ENCODE measurements at regions not wholly inside any gene's neighbourhood (a gene's known extent, or its start where the extent isn't known, plus 50 kb on each side); places are given as distances from the start of the nearest gene placed in this dataset.
"Not testable (repeated sequence)": the region's sequence is repeated elsewhere in the genome, so short reads cannot be mapped to it uniquely, and the experiment has no call there.

DNA sequence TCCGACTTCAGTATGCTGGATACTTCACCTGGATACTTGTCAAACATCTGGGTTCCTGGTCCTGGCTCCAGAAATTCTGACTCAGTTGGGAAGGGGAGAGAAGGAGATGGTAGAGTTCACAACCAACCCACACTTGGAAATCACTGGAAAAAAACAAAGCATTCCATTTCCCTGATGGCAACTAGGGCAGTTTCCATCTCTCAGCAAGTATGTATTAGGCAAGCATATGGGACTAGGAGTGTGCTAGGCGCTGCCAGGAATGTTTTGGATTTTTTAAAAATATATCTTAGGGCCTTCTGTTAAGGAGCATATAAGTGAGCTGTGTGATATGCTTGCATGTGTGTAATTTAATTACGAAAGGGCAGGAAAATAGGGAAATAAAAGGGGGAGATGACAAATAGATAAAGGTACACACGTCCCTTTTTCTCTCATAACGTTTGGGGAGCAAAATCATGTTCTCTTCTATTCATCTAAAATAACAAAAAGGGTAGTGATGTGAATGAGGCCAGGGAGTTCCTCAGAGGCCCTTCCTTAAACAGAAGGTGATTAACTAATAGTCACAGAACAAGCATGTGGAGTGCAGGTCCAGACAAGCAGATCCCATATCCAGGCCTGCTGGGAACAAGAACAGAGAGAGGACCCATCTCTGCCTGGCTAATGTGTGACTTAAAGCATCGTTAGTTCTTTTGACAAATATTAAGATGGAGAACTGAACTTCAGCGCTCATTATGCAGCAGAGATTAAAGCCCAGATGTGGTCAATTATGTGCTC lies 64.5 kb upstream of the NFE2L3 start:
- 85 to 87% methylated on average over 7 of the region's 7 CpGs for WGBS, 2 donors
- no peak for ATAC-seq
- Histone ChIP-seq H3K36me3 (no peaks in the 10 kb centered on the region), H3K27me3 (no peaks in the 10 kb centered on the region), H3K4me3 (no peak overlapping the region), H3K27ac (no peak overlapping the region), H3K4me1 (no peaks in the 10 kb centered on the region), H3K9me3 (no peaks in the 10 kb centered on the region)
- TF ChIP-seq, protein P1, sequence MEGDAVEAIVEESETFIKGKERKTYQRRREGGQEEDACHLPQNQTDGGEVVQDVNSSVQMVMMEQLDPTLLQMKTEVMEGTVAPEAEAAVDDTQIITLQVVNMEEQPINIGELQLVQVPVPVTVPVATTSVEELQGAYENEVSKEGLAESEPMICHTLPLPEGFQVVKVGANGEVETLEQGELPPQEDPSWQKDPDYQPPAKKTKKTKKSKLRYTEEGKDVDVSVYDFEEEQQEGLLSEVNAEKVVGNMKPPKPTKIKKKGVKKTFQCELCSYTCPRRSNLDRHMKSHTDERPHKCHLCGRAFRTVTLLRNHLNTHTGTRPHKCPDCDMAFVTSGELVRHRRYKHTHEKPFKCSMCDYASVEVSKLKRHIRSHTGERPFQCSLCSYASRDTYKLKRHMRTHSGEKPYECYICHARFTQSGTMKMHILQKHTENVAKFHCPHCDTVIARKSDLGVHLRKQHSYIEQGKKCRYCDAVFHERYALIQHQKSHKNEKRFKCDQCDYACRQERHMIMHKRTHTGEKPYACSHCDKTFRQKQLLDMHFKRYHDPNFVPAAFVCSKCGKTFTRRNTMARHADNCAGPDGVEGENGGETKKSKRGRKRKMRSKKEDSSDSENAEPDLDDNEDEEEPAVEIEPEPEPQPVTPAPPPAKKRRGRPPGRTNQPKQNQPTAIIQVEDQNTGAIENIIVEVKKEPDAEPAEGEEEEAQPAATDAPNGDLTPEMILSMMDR (IDR thresholded peaks at IDR 0.05), result no peak
- intact Hi-C loops (cut with DNase I), result loop anchor here in 1 of 3 donors (5.0 kb wide), 1 partner anchor 275 kb away; no protein-coding TSS in a partner anchor
- FAIRE-seq, result no peak
- DNase-seq, result no peak

DNA sequence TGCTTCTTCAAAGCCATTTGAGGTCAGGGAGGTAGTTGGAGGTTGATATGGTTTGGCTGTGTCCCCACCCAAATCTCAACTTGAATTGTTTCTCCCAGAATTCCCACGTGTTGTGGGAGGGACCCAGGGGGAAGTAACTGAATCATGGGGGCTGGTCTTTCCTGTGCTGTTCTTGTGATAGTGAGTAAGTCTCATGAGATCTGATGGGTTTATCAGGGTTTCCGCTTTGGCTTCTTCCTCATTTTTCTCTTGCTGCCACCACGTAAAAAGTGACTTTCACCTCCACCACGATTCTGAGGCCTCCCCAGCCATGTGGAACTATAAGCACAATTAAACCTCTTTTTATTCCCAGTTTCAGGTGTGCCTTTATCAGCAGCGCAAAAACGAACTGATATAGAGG lies 62.5 kb upstream of the NFE2L3 start:
- intact Hi-C loops (cut with DNase I), result loop anchor here in 1 of 3 donors (5.0 kb wide), 1 partner anchor 273 kb away; no protein-coding TSS in a partner anchor
- H3K4me1 ChIP-seq, H3K9me3 ChIP-seq, H3K4me3 ChIP-seq, H3K36me3 ChIP-seq, H3K27me3 ChIP-seq, FAIRE-seq, H3K27ac ChIP-seq, ATAC-seq, DNase-seq: not testable (repeated sequence)
- 72 to 80% methylated on average over 6 of the region's 6 CpGs for WGBS, 2 donors

DNA sequence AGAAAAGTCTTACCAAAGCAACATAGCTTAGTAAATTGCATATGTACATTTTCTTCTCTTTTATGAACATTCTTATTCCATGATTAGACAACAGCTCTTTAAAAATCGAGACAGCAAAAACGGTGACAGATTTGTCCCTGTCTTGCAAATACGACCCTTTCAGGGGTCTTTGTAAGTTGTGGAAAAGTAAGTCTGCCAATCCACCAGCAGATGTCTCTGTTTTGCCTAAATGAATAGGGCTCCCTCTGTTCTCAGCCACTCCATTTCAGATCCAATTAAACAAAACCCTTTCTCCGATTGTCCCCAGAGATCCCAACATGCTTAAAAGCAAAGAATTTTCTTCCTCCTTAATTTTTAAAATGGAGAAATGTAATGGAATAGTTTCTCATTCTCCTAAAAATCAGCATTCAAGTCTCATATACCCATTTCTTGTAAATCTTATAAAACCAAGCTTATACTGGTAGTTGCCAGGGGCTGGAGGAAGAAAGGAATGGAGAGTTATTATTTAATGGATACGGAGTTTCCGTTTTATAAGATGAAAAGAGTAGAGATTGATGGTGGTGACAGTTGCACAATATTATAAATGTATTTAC lies 61.0 kb upstream of the NFE2L3 start:
- TF ChIP-seq, protein P1 (IDR thresholded peaks at IDR 0.05), result peak; percentile 6 to 45 (median 39)
- WGBS, 2 donors, result 1 to 3% methylated on average over 6 of the region's 6 CpGs
- DNase-seq, result peak in 1 of 6 donors; percentile 16

DNA sequence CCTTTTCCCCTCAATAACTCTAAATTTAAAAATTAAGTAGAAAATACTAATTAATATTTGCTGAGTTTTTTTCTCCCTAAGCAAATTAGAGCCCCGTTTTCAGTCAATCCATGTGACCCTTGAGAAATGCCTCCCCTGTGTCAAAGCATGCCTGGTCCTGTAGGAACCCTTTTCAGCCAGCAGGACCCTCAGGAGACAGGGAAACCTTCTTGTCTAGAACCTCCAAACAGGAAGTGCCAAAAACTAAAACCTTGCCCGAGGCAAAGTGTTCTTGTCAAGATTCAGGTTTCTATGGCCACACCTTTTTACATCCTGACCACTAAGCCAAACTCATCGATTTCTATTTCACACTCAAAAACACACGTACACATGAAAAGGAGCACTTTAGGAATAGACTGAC lies 60.1 kb upstream of the NFE2L3 start:
- 73 to 79% methylated on average over 4 of the region's 4 CpGs for WGBS, 2 donors
- Histone ChIP-seq H3K4me1 (no peaks in the 10 kb centered on the region), H3K36me3 (no peaks in the 10 kb centered on the region), H3K9me3 (no peaks in the 10 kb centered on the region), H3K4me3 (no peak overlapping the region), H3K27ac (no peak overlapping the region), H3K27me3 (no peaks in the 10 kb centered on the region)
- no peak for FAIRE-seq
- intact Hi-C loops (cut with DNase I), result no loop called here
- no peak for DNase-seq
- ATAC-seq, result no peak
- TF ChIP-seq, protein P1 (IDR thresholded peaks at IDR 0.05), result no peak

More for the DNA sequence above, 61.0 kb upstream of the NFE2L3 start:
- FAIRE-seq, result peak; percentile 61
- H3K4me3 ChIP-seq, result no peak overlapping the region
- intact Hi-C loops (cut with DNase I), result no loop called here
- H3K27me3 ChIP-seq, result no peaks in the 10 kb centered on the region
- no peak overlapping the region for H3K27ac ChIP-seq
- no peaks in the 10 kb centered on the region for H3K36me3 ChIP-seq
- H3K4me1 ChIP-seq, result no peaks in the 10 kb centered on the region
- peak; percentile 55 to 91 (median 90) for ATAC-seq
- no peaks in the 10 kb centered on the region for H3K9me3 ChIP-seq

DNA sequence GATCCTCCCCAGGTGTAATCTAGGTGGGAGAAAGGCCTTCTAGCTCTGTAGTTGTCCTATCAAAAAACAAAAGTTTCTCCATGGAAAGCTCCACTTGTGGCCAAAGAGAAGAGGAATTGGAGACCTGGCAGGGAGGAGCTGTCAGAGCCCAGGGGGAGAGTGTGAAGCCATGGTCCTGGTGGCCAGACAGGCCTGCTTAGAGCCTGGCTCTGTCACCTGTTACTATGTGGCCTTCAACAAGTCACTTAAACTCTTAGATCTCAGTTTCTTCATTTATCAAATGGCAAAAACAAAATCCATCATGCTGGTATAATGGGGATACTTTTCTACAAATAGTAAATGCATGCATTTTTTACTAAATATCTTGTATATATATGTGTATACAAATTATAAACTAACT lies 59.0 kb upstream of the NFE2L3 start:
- DNase-seq (no peak), FAIRE-seq (no peak), ATAC-seq (no peak)
- H3K4me3 ChIP-seq, result no peak overlapping the region
- no peaks in the 10 kb centered on the region for H3K27me3 ChIP-seq
- no peak overlapping the region for H3K27ac ChIP-seq
- TF ChIP-seq, protein P1 (IDR thresholded peaks at IDR 0.05), result no peak
- no peaks in the 10 kb centered on the region for H3K4me1 ChIP-seq
- intact Hi-C loops (cut with DNase I), result no loop called here
- no peaks in the 10 kb centered on the region for H3K36me3 ChIP-seq
- H3K9me3 ChIP-seq, result no peaks in the 10 kb centered on the region
